ENCODE measurements at regions not wholly inside any gene's neighbourhood (a gene's known extent, or its start where the extent isn't known, plus 50 kb on each side); places are given as distances from the start of the nearest gene placed in this dataset.

DNA sequence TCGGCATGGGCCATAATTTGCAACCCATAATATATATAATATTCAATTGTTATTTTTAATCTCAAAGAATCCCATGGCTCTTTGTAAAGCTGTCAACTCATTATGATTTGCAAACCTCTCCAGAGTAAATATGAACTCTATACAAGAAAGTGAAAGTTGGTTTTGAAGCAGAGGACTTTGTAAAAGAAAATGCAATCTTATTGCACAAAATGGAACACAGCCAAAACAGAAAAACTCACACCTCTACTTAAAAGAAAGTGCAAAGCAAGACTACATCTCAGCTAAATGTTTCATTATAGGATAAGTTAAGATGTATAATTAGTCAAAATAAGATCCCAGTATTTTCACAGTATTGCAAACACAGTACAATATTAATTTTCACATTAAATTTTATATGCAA, 111.2 kb upstream of the FLRT2 start:
- FAIRE-seq (no peak), DNase-seq (ENCODE audit: insufficient read length, low spot score) (no peak)
- TF ChIP-seq POLR2A (IDR thresholded peaks at IDR 0.05; ENCODE audit: low read depth, low read length) (no peak), POU2F2 (IDR thresholded peaks at IDR 0.05; ENCODE audit: low read depth, low read length) (no peak), PAX5 (IDR thresholded peaks at IDR 0.05; ENCODE audit: insufficient read depth, low read length, severe bottlenecking) (no peak), SPI1 (IDR thresholded peaks at IDR 0.05; ENCODE audit: low read depth, low read length) (no peak), TAF1 (IDR thresholded peaks at IDR 0.05; ENCODE audit: low read depth, low read length) (no peak), POLR2AphosphoS5 (IDR thresholded peaks at IDR 0.05; ENCODE audit: low read depth, low read length) (no peak)

- FAIRE-seq (no peak), DNase-seq (ENCODE audit: insufficient read length, low spot score) (no peak)
- TF ChIP-seq POLR2AphosphoS5 (IDR thresholded peaks at IDR 0.05; ENCODE audit: low read depth, low read length) (no peak), TAF1 (IDR thresholded peaks at IDR 0.05; ENCODE audit: low read depth, low read length) (no peak), PAX5 (IDR thresholded peaks at IDR 0.05; ENCODE audit: insufficient read depth, low read length, severe bottlenecking) (no peak)
These were observed 109.7 kb upstream of the FLRT2 start for GRCh38 chr14:85420278-85420677.

- FAIRE-seq (no peak), DNase-seq (ENCODE audit: insufficient read length, low spot score) (no peak)
- TF ChIP-seq PAX5 (IDR thresholded peaks at IDR 0.05; ENCODE audit: insufficient read depth, low read length, severe bottlenecking): no peak
- TF ChIP-seq SPI1 (IDR thresholded peaks at IDR 0.05; ENCODE audit: low read depth, low read length): no peak
- TF ChIP-seq POLR2AphosphoS5 (IDR thresholded peaks at IDR 0.05; ENCODE audit: low read depth, low read length): no peak
- no peak for TF ChIP-seq TAF1 (IDR thresholded peaks at IDR 0.05; ENCODE audit: low read depth, low read length)
- TF ChIP-seq POLR2A (IDR thresholded peaks at IDR 0.05; ENCODE audit: low read depth, low read length): no peak
- no peak for TF ChIP-seq POU2F2 (IDR thresholded peaks at IDR 0.05; ENCODE audit: low read depth, low read length)
These were observed 109.2 kb upstream of the FLRT2 start for GRCh38 chr14:85420707-85421106.

GRCh38 chr14:85421186-85421877, 108.6 kb upstream of the FLRT2 start:
- FAIRE-seq: no peak
- DNase-seq (ENCODE audit: insufficient read length, low spot score): no peak
- TF ChIP-seq SPI1 (IDR thresholded peaks at IDR 0.05; ENCODE audit: low read depth, low read length): no peak
- no peak for TF ChIP-seq POLR2AphosphoS5 (IDR thresholded peaks at IDR 0.05; ENCODE audit: low read depth, low read length)
- no peak for TF ChIP-seq POLR2A (IDR thresholded peaks at IDR 0.05; ENCODE audit: low read depth, low read length)
- no peak for TF ChIP-seq POU2F2 (IDR thresholded peaks at IDR 0.05; ENCODE audit: low read depth, low read length)
- no peak for TF ChIP-seq TAF1 (IDR thresholded peaks at IDR 0.05; ENCODE audit: low read depth, low read length)
- no peak for TF ChIP-seq PAX5 (IDR thresholded peaks at IDR 0.05; ENCODE audit: insufficient read depth, low read length, severe bottlenecking)

DNA sequence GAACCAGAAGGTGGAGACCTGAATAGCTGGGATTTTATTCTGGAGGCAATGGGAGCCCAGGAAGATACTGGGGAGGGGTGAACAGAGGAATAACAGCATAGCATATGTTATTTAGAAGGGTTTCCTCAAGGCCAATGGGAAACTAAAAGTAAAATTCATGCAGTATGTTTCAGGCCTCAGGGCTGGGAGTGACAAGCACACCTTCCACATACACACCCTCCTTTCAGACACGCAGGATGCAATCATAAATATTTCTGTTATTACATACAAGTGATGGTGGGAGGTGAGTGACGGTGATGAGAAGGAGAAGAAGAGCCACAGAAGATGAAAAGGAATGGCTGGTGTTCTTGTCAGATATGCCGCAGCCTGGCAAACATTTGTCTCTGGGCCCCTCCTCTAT, 106.1 kb upstream of the FLRT2 start:
- TF ChIP-seq SPI1 (IDR thresholded peaks at IDR 0.05; ENCODE audit: low read depth, low read length): no peak
- no peak for TF ChIP-seq POU2F2 (IDR thresholded peaks at IDR 0.05; ENCODE audit: low read depth, low read length)
- TF ChIP-seq POLR2A (IDR thresholded peaks at IDR 0.05; ENCODE audit: low read depth, low read length): no peak
- TF ChIP-seq TAF1 (IDR thresholded peaks at IDR 0.05; ENCODE audit: low read depth, low read length): no peak
- TF ChIP-seq POLR2AphosphoS5 (IDR thresholded peaks at IDR 0.05; ENCODE audit: low read depth, low read length): no peak
- TF ChIP-seq PAX5 (IDR thresholded peaks at IDR 0.05; ENCODE audit: insufficient read depth, low read length, severe bottlenecking): no peak
- DNase-seq (ENCODE audit: insufficient read length, low spot score) (no peak), FAIRE-seq (no peak)

DNA sequence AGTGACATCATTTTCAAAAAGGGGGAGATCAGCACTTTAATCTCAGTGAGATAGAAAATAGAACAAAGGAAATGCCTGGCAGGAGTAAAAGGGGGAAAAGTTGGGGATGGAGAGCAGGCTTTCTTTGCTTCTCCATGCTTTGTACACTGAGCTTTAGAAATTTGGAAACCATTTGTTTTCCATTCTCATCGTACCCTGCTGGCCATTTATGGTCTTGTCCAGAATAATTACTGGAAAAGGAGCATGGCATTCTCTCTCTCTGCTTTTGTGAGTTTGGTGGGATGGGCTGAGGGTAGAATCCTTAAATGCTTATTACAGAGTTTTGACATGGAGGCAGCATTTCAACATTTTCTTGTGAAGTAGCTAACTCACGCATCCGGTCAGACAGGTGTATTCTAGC, 104.4 kb upstream of the FLRT2 start:
- no peak for FAIRE-seq
- DNase-seq (ENCODE audit: insufficient read length, low spot score): no peak
- TF ChIP-seq POLR2A (IDR thresholded peaks at IDR 0.05; ENCODE audit: low read depth, low read length): no peak
- no peak for TF ChIP-seq POLR2AphosphoS5 (IDR thresholded peaks at IDR 0.05; ENCODE audit: low read depth, low read length)
- no peak for TF ChIP-seq PAX5 (IDR thresholded peaks at IDR 0.05; ENCODE audit: insufficient read depth, low read length, severe bottlenecking)
- TF ChIP-seq SPI1 (IDR thresholded peaks at IDR 0.05; ENCODE audit: low read depth, low read length): no peak
- no peak for TF ChIP-seq POU2F2 (IDR thresholded peaks at IDR 0.05; ENCODE audit: low read depth, low read length)
- no peak for TF ChIP-seq TAF1 (IDR thresholded peaks at IDR 0.05; ENCODE audit: low read depth, low read length)

DNA sequence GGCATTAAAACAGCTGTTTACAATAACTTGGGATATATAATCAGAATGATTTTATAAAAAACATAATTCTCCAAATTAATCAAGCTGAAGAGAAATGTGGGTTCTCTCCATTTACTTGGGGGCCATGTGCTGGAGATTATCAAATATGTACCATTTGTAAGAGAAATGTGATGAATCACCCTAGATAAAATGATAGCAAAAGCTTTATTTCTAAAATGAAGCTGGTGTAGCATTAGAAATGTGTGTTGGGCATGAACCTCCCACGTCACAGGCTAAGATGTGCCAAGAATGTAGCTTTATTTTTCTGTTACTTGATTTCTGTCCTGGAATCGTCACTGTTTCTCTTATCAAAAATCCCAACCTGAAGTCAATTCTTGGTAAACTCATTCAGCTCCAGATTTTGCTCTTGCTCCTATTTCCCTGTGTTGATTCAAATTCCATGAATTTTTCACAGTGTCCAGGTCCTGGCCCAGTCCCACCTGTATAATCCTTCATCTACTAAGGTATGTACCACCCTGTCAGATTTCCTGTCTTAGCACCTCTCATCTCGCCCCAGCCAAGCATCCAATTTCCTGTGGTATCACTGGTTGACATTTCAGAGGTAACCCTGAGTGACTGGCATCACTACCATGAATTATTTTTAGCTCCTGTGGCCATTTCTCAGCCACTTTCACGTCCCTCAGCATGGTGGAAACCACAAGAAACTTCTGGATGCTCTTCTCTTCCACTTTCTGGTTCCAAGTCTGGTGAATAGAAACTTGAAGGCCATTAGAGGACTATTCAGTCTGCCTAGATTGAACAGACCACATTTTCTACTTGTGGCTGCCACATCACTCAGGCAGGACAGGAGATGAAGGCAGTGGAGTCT, 103.6 kb upstream of the FLRT2 start:
- TF ChIP-seq POU2F2 (IDR thresholded peaks at IDR 0.05; ENCODE audit: low read depth, low read length) (no peak), TAF1 (IDR thresholded peaks at IDR 0.05; ENCODE audit: low read depth, low read length) (no peak), POLR2A (IDR thresholded peaks at IDR 0.05; ENCODE audit: low read depth, low read length) (no peak), SPI1 (IDR thresholded peaks at IDR 0.05; ENCODE audit: low read depth, low read length) (no peak), PAX5 (IDR thresholded peaks at IDR 0.05; ENCODE audit: insufficient read depth, low read length, severe bottlenecking) (no peak), POLR2AphosphoS5 (IDR thresholded peaks at IDR 0.05; ENCODE audit: low read depth, low read length) (no peak)
- FAIRE-seq: no peak

DNA sequence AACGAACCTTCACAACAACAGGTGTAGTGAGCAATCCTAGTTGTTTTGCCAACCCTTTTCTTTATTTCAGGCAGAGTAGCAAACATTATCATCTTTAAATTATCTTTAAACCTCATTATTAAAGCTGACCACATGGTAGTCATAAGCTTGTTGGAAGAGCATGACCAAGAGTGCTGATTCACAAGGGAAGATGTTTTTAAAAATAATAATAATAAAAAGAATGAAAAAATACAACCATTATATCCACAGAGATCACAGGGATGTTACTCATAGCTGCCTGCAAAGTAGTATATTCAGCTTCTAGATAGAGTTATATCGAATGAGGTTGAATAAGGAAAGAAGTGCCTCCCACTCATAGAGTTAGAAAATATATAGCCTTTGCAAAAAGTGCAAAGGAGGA, 101.0 kb upstream of the FLRT2 start:
- no peak for FAIRE-seq
- no peak for DNase-seq (ENCODE audit: insufficient read length, low spot score)
- no peak for TF ChIP-seq POU2F2 (IDR thresholded peaks at IDR 0.05; ENCODE audit: low read depth, low read length)
- TF ChIP-seq POLR2AphosphoS5 (IDR thresholded peaks at IDR 0.05; ENCODE audit: low read depth, low read length): no peak
- no peak for TF ChIP-seq POLR2A (IDR thresholded peaks at IDR 0.05; ENCODE audit: low read depth, low read length)
- TF ChIP-seq PAX5 (IDR thresholded peaks at IDR 0.05; ENCODE audit: insufficient read depth, low read length, severe bottlenecking): no peak
- TF ChIP-seq SPI1 (IDR thresholded peaks at IDR 0.05; ENCODE audit: low read depth, low read length): no peak
- no peak for TF ChIP-seq TAF1 (IDR thresholded peaks at IDR 0.05; ENCODE audit: low read depth, low read length)

More for the DNA sequence above, 103.6 kb upstream of the FLRT2 start:
- DNase-seq (ENCODE audit: insufficient read length, low spot score): no peak

DNA sequence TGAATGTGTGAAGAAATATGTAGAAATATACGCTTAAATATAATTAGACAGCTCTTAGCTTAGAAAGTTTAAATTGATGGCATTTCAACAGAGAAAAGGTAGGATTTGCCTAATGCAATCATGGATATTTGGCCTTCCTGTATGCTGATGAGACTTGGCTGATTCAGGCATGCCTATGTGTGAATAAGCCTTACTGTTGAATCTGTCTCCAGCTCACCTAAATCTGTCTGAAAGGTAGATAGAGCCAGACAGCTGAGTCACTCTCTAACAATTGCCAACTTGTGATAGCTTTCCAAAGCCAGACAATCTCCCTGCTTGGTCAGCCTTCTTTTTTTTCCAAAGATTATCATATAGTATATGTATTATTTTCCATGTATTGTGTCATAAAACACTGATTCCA, 92.8 kb upstream of the FLRT2 start:
- FAIRE-seq (no peak), DNase-seq (ENCODE audit: insufficient read length, low spot score) (no peak)
- TF ChIP-seq PAX5 (IDR thresholded peaks at IDR 0.05; ENCODE audit: insufficient read depth, low read length, severe bottlenecking) (no peak), SPI1 (IDR thresholded peaks at IDR 0.05; ENCODE audit: low read depth, low read length) (no peak), TAF1 (IDR thresholded peaks at IDR 0.05; ENCODE audit: low read depth, low read length) (no peak), POLR2AphosphoS5 (IDR thresholded peaks at IDR 0.05; ENCODE audit: low read depth, low read length) (no peak), POLR2A (IDR thresholded peaks at IDR 0.05; ENCODE audit: low read depth, low read length) (no peak), POU2F2 (IDR thresholded peaks at IDR 0.05; ENCODE audit: low read depth, low read length) (no peak)

Data from GM12891 (cell line).